CD4-positive, alpha-beta T cell treated with Interleukin-15 for 1 hour (primary cell): ENCODE measurements at regions not wholly inside any gene's neighbourhood (a gene's known extent, or its start where the extent isn't known, plus 50 kb on each side); places are given as distances from the start of the nearest gene placed in this dataset.

ENCODE experiments used
- DNase-seq: peaks from one replicate; pipeline ENCODE4 v3.0.0-alpha.2; 2020

GRCh38 chr6:8764733-8765132, 329.4 kb upstream of the SLC35B3 start:
- DNase-seq: no peak

- DNase-seq: no peak
These were observed 325.6 kb upstream of the SLC35B3 start for GRCh38 chr6:8760951-8761350.

- DNase-seq: no peak
These were observed 323.1 kb upstream of the SLC35B3 start for GRCh38 chr6:8758412-8758811.

DNA sequence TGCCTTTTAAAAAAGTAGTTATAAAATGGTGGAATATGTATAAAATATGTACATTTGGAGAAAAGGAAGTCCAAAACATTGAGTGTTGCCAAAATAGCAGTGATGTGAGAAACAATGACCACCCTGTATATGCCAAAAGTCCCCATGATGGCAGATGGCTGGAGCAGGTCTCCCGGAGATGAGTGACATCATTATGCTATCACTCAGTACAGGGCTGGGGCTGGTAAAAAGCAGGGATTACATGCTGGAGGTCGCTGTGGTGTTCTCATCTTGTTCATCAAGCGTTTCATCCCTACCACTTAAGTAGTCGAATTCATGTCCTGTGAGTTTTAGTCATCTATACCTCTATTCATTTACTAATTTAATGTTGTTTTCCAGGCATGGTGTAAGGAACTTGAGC, 315.3 kb upstream of the SLC35B3 start:
- no peak for DNase-seq

GRCh38 chr6:8749465-8749864, 314.1 kb upstream of the SLC35B3 start:
- no peak for DNase-seq

GRCh38 chr6:8743170-8743745, 307.9 kb upstream of the SLC35B3 start:
- no peak for DNase-seq

DNA sequence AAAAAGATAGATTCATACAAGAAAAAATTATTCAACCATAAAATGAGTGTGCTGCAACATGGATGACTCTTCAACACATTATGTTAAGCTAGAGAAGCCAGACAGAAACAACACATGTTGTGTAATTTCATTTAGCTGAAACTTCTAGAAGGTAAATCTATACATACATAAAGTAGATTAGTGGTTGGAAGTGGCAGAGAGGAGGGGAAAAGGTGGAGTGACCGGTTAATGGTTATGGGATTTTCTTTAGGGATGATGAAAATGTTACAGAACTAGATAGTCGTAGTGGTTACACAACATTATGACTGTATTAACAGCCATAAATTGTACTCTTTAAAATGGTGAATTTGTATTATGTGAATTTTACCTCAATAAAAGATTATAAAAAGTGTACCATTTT, 304.1 kb upstream of the SLC35B3 start:
- DNase-seq: no peak

- DNase-seq: no peak
These were observed 303.6 kb upstream of the SLC35B3 start for GRCh38 chr6:8738951-8739350.

- DNase-seq: no peak
These were observed 301.0 kb upstream of the SLC35B3 start for GRCh38 chr6:8736156-8736895.

DNA sequence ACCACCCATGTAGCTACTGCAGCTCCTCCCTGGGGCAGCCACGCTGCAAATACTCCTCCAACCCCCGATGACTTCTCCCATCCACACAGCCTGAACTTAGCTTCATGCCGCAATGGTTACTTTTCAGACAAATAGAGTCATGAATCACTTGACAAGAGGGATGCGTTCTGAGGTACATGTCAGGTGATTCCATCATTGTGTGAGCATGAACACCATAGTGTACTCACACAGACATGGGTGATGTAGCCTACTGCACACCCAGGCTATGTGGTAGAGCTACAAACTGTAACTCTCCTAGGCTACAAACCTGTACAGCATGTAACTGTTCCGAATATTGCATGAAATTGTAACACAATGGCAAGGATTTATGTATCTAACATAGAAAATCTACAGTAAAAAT, 298.5 kb upstream of the SLC35B3 start:
- no peak for DNase-seq

- no peak for DNase-seq
These were observed 296.5 kb upstream of the SLC35B3 start for GRCh38 chr6:8731874-8732273.

- no peak for DNase-seq
These were observed 275.5 kb upstream of the SLC35B3 start for GRCh38 chr6:8710668-8711431.

GRCh38 chr6:8707956-8708772, 272.8 kb upstream of the SLC35B3 start:
- DNase-seq: no peak

DNA sequence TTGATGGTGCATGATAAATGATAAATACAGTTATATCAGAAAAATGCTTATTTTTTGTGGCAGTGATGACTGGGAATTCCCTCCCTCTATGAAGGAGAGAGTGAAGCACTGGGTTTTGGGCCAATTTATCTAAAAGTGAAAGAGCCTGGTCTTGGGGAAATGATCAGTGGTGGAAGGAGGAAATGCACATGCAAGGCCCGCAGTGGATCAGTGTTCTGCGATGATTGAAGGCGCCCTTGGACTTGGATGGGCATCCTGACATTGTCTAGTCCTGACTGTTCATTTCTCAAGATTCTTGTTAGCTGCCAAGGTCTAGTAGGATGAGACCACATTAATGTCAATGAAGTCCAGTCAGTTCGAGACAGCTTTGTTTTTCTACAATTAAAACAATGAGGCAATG, 272.0 kb upstream of the SLC35B3 start:
- no peak for DNase-seq

GRCh38 chr6:8705435-8706020, 270.2 kb upstream of the SLC35B3 start:
- DNase-seq: no peak

DNA sequence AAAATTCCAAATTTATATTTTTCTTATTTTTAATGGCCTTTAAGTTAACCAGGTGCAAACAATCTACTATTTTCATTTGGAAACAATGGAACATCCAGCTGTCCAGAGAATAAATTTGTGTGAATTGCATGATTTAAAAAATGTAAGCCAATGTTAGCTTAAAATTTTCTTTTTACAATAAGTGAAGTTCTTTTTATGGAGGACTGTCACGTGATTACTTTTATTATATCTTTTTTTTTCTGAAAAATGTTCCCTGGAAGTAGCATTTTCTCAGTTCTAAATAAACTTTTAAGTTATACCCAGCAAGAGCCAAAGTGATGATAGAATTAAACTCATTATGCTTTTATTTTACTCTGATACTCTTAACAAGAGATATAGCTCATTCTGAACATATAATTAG, 267.7 kb upstream of the SLC35B3 start:
- DNase-seq: no peak

GRCh38 chr6:8688821-8689220, 253.5 kb upstream of the SLC35B3 start:
- no peak for DNase-seq

DNA sequence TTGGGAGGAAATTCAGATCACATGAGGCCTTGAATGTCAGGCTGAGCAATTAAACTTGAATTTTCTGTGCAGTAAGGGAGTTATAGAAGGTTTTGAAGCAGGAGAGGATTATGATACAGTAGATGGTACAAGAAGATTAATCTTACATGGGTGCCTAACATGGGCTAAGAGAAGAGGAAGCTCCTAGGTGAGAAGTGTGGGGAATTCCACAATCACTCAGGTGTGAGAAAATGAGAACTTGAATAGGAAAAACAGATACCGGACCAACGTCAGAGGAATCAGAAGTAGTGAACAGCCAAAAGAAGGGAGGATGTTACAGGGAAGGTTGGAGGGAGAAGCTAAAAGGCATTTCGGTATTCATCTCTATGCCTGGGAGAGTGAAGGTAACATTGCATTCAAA, 250.7 kb upstream of the SLC35B3 start:
- DNase-seq: no peak

DNA sequence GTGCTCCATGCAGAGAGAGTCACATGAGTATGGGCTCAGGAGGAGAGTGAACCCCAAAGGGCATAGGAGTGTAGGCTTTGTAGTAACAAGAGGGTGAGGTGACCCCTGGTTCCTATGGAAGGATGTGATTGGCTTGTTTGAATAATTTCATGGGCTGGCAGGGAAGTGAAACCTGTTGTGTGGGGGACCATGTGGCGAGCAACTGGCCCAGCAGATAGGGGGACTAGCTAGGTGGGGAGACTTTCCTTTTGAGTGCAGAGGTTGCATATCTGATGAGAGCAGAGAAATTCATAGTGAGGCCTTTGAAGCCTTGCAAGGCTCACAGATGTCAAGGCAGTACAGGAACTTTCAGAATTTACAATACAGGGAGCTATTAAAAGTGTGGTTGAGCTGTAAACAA, 247.9 kb upstream of the SLC35B3 start:
- no peak for DNase-seq

DNA sequence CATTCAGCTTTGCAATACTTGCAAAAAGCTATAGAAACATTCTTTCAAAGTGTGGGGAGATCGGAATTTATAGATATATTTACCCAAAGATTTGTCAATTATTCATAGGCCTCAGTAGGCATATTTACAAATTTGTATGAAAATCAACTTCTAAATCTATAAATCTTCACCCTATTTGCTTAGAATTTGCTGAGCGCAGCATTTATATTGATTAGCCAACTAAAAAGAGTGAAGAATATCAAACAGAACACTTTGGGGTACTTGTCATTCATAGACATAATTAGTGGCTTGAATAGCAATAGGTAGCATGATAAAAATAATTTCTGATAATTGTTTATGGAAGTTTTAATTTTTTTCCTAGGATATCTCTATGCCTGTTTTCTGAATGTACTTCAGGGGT, 244.5 kb upstream of the SLC35B3 start:
- no peak for DNase-seq

DNA sequence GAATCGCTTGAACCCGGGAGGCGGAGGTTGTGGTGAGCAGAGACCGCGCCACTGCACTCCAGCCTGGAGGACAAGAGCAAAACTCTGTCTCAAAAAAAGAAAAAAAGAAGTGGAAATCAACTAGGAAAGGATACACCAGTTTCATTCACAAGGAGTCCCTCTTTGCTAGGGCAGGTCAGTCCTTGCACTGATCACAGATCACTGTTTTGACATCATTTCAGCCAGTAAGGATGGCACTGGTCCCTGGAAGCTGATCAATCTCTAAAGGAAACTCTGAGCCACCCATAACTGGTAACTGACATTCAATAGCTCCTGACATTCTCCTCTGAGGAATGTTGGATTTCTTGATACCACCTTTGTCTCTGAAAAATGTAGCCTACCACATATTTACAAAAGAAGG, 243.1 kb upstream of the SLC35B3 start:
- no peak for DNase-seq

DNA sequence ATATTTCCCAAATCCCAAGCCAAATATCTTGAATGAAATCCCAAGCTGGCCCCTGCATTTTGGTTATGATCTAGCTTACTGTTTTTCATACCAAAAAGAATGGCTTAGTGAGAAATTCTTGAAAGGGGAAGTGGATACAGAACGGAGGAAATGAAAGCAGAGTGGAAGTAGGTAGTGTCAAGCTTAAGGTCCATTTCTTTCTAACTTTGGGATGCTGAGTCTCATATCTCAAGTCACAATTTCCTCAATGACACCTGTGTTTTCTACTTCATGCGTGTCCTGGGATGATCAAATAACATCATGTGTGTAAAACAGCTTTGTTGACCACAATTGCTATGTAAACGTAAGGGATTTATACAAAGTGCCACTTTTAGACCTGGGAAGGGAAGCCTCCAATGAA, 238.8 kb upstream of the SLC35B3 start:
- no peak for DNase-seq

DNA sequence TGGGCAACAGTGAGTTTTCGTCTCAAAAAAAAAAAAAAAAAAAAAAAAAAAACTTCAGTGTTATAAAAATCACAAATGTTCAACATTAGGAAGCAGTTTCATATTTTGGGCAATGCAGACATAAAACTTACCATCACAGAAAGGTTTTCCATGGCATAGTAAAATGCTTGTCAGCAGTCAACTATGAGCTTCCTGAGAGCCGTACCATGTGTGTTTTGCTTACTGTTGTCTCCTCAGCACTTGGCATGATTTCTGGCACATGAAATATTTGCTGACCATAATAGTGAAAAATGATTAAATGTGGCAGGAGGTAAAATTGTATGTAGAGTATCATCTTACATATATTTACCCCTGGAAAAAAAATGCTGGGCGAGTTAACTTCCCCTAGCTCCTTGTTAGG, 237.5 kb upstream of the SLC35B3 start:
- no peak for DNase-seq
